ENCODE measurements at regions not wholly inside any gene's neighbourhood (a gene's known extent, or its start where the extent isn't known, plus 50 kb on each side); places are given as distances from the start of the nearest gene placed in this dataset.

- Histone ChIP-seq H3K4me1 (ENCODE audit: control insufficient read depth in 1 of 2, insufficient read depth in 2 of 2, low read length in 2 of 2) (no peaks in the 10 kb centered on the region), H2AFZ (ENCODE audit: low read depth, low read length, poor library complexity, severe bottlenecking) (no peak overlapping the region), H3K9me3 (ENCODE audit: control insufficient read depth in 1 of 2, insufficient read depth in 1 of 2, low read depth in 1 of 2, low read length in 2 of 2) (no peaks in the 10 kb centered on the region), H3K27me3 (ENCODE audit: insufficient read depth, low read length) (no peaks in the 10 kb centered on the region), H4K20me1 (ENCODE audit: insufficient read depth) (no peaks in the 10 kb centered on the region), H3K36me3 (ENCODE audit: control insufficient read depth in 1 of 2, insufficient read depth in 2 of 2, low read length in 2 of 2) (no peaks in the 10 kb centered on the region), H3K4me2 (ENCODE audit: low read length) (no peak overlapping the region), H3K9me2 (ENCODE audit: insufficient read depth) (no peaks in the 10 kb centered on the region), H3K4me3 (replicated peaks in 1 of 2; ENCODE audit: low read depth in 1 of 2, low read length in 2 of 2) (no peak overlapping the region), H3K79me2 (ENCODE audit: insufficient read depth, low read length) (no peaks in the 10 kb centered on the region), H3K9ac (ENCODE audit: low read length) (no peak overlapping the region), H3K27ac (ENCODE audit: low read depth, low read length) (no peak overlapping the region)
- ChIA-PET RAD21 (ENCODE audit: low non-redundant PET in 1 of 2, low total read pairs in 2 of 2, uncharacterized antibody in 2 of 2, unreplicated experiment in 2 of 2) (no interaction called here), CTCF (interaction anchor here (1.1 kb wide), 1 partner anchor 10 kb away, joined by 3 read pairs; no protein-coding TSS in a partner anchor), POLR2A (no interaction called here)
- no TSS peak for BruUV-seq (replicated peaks)
- no peak for ATAC-seq
- DNase-seq (ENCODE audit: low read depth, low spot score): no peak
- TF ChIP-seq SP1 (IDR thresholded peaks at IDR 0.05; ENCODE audit: low read depth): no peak
- no peak for TF ChIP-seq REST (IDR thresholded peaks at IDR 0.05; ENCODE audit: low read depth)
- TF ChIP-seq EZH2 (IDR thresholded peaks at IDR 0.05): no peak
- TF ChIP-seq CBX3 (IDR thresholded peaks at IDR 0.05; ENCODE audit: low read depth): no peak
- no peak for TF ChIP-seq ATF3 (IDR thresholded peaks at IDR 0.05)
- no peak for TF ChIP-seq MAX (IDR thresholded peaks at IDR 0.05)
- TF ChIP-seq FOSL1 (IDR thresholded peaks at IDR 0.05; ENCODE audit: low read depth): no peak
- intact Hi-C loops (cut with micrococcal nuclease): no loop called here
Measured at GRCh38 chr12:111293266-111294009, 75.5 kb downstream of the PHETA1 start.
